HEK293T (cell line): ENCODE measurements at regions not wholly inside any gene's neighbourhood (a gene's known extent, or its start where the extent isn't known, plus 50 kb on each side); places are given as distances from the start of the nearest gene placed in this dataset.
A peak's percentile ranks its signal among the peaks of the same experiment; 100 is the strongest.

ENCODE experiments used
- CTCF ChIA-PET: fragments of 350-600 bp; formaldehyde crosslinking; extraction: SDS; loops from one replicate; lab custom pipeline; 2021; ENCODE audit warnings: antibody characterized with exemption, inconsistent platforms; lab: Yijun Ruan, JAX
- POLR2A ChIA-PET: fragments of 350-600 bp; formaldehyde crosslinking; extraction: SDS; loops from one replicate; lab custom pipeline; 2020; ENCODE audit warnings: antibody characterized with exemption, inconsistent platforms; lab: Yijun Ruan, JAX
- DNase-seq: peaks from one replicate; pipeline ENCODE4 v3.0.0; 2012; ENCODE audit warnings: mixed read lengths; ENCODE audit errors: extremely low spot score
- ARNT ChIP-seq: fragments of 450-650 bp; IDR thresholded peaks from 2 replicates; pipeline ENCODE4 v1.6.1; 2017; ENCODE audit warnings: mild to moderate bottlenecking
- CTBP1 ChIP-seq: fragments of 450-650 bp; IDR thresholded peaks from 2 replicates; pipeline ENCODE4 v1.6.1; 2016; ENCODE audit warnings: borderline replicate concordance
- FOXA1 ChIP-seq: fragments of 450-650 bp; IDR thresholded peaks from 2 replicates; pipeline ENCODE4 v1.6.1; 2016; ENCODE audit warnings: mild to moderate bottlenecking
- FOXK2 ChIP-seq: fragments of 450-650 bp; IDR thresholded peaks from 2 replicates; pipeline ENCODE4 v1.6.1; 2016; ENCODE audit warnings: mild to moderate bottlenecking
- HDGF ChIP-seq: fragments of 450-650 bp; IDR thresholded peaks from 2 replicates; pipeline ENCODE4 v1.6.1; 2017; ENCODE audit warnings: antibody characterized with exemption, borderline replicate concordance
- L3MBTL2 ChIP-seq: fragments of 450-650 bp; conservative IDR thresholded peaks from 2 replicates; pipeline ENCODE4 v1.6.1; 2016; ENCODE audit warnings: mild to moderate bottlenecking
- LEF1 ChIP-seq: fragments of 450-650 bp; IDR thresholded peaks from 2 replicates; pipeline ENCODE4 v1.6.1; 2017; ENCODE audit warnings: mild to moderate bottlenecking, borderline replicate concordance
- SP1 ChIP-seq: fragments of 450-650 bp; IDR thresholded peaks from 2 replicates; pipeline ENCODE4 v1.6.1; 2017
- TARDBP ChIP-seq: fragments of 450-650 bp; IDR thresholded peaks from 2 replicates; pipeline ENCODE4 v1.6.1; 2016
- ZNF384 ChIP-seq: fragments of 450-650 bp; IDR thresholded peaks from 2 replicates; pipeline ENCODE4 v1.6.1; 2016

DNA sequence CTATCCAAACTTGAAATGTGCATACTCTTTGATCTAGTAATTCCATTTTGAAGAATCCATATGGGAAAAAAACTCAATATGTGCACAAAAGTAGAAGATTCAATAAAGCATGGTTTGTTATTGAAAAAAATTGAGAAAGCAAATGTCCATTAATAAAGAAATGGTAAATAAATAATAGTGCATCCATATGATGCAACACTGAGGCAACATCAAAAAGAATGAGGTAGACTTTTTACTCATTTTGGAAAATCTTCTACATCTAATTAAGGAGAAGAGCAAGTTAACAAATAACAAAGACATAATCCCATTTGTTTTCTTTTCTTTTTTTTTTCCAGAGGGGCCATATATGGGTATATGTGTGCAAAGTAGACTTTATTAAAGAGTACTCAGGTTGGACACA is 52.5 kb upstream of the FST start:
- TF ChIP-seq ARNT = no peak
- TF ChIP-seq TARDBP = no peak
- TF ChIP-seq SP1 = no peak
- TF ChIP-seq CTBP1 = no peak
- no peak for DNase-seq
- ChIA-PET POLR2A (no interaction called here), CTCF (no interaction called here)

DNA sequence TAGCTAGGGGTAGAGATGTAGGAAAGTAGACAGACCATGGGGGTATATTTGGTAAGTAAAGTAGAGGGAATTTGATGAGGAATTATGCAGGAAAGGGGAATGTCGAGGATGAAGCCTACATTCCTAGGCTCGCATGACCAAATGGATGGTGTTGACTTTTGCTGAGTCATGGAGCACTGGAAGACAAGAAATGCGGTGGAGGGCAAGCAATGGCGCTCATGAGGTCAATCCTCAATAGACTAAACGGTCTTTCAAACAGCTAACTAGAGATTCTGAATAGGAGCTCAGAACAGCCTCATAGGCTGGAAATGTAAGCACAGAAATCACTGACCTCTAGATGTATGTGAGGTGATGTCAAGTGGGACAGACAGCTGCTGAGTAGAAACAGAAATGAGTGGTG is 50.7 kb upstream of the FST start:
- no peak for DNase-seq
- ChIA-PET CTCF (no interaction called here), POLR2A (no interaction called here)
- TF ChIP-seq FOXK2 (no peak), SP1 (no peak), CTBP1 (no peak), TARDBP (no peak)

DNA sequence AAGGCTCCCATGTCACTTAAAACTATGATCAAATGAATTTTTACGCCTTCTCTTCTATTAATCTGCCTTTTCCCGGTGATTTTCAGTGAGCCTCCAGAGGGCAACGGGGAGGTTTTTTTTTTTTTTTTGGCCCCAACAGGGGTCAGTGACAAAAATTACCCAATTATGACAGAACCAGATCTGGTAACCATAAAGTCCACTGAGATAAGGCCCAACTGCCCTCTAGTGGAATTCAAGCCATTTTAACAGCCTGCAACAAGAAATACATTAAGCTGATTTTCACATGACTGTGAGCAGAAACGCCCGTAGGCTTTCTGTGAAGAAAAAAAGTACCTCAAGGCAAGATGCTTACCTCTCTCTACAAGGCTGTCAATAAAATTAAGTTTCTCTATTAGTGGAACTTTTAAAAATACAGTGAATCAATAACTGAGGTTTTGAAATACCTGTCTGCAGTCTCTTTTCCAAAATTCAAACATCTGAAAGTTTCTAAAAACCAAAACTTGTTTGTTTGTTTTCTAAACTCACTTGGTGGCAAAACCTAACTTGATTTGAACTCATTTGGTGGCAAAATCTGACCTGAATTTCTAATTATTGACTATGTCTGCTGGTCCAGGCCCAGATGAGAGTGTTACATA is 49.7 kb upstream of the FST start:
- peak; percentile 16 for DNase-seq
- CTCF ChIA-PET = interaction anchor here (0.6 to 0.7 kb wide), 2 partner anchors 80 to 868 kb away, joined by 3 read pairs; no protein-coding TSS in a partner anchor
- TF ChIP-seq HDGF = no peak
- no peak for TF ChIP-seq LEF1
- TF ChIP-seq ZNF384 = 0 out of 2 replicates have a peak, but pooled peaks have one; percentile 14
- no peak for TF ChIP-seq SP1
- TF ChIP-seq FOXA1 = no peak
- TF ChIP-seq CTBP1 = no peak
- TF ChIP-seq L3MBTL2 = no peak
- POLR2A ChIA-PET = no interaction called here
